Gastrocnemius medialis (tissue), 4 donors: ENCODE measurements at regions not wholly inside any gene's neighbourhood (a gene's known extent, or its start where the extent isn't known, plus 50 kb on each side); places are given as distances from the start of the nearest gene placed in this dataset.

Source experiments
- ATAC-seq, 2 donors: fragments of 150-250 bp; one replicate each; pipeline ENCODE4 v1.9.1; 2016
- DNase-seq, 2 donors: peaks; one replicate each; pipeline ENCODE4 v3.0.0-alpha.2; 2019
- H3K27ac ChIP-seq, 4 donors: fragments of 200-600 bp; sonication (generic); 1 replicate in 1 of 4; 2 replicates in 3 of 4; pipeline ENCODE4 v1.5.1; 2016 to 2018; ENCODE audit warnings: mild to moderate bottlenecking in 2 of 4, moderate library complexity in 1 of 4
- H3K27me3 ChIP-seq, 3 donors: fragments of 200-600 bp; sonication (generic) in 2 of 3; 1 replicate in 1 of 3; 2 replicates in 2 of 3; pipeline versions ENCODE4 v1.5.1 to v1.6.0; 2016 to 2019; ENCODE audit warnings: mild to moderate bottlenecking in 1 of 3, moderate library complexity in 1 of 3
- H3K36me3 ChIP-seq, 2 donors: fragments of 200-600 bp; sonication (generic) in 1 of 2; one replicate each; pipeline ENCODE4 v1.5.1; 2017 to 2018
- H3K4me1 ChIP-seq, 2 donors: fragments of 200-600 bp; sonication (generic) in 1 of 2; one replicate each; pipeline ENCODE4 v1.5.1; 2016 to 2017; ENCODE audit warnings: mild to moderate bottlenecking in 2 of 2
- H3K4me3 ChIP-seq, 4 donors: fragments of 200-600 bp; sonication (generic) in 3 of 4; 1 replicate in 1 of 4; 2 replicates in 3 of 4; pipeline ENCODE4 v1.5.1; 2016 to 2019; ENCODE audit warnings: mild to moderate bottlenecking in 2 of 4
- H3K9me3 ChIP-seq, 3 donors: fragments of 200-600 bp; sonication (generic) in 2 of 3; 1 replicate in 1 of 3; 2 replicates in 2 of 3; pipeline ENCODE4 v1.5.1; 2016 to 2019
- CTCF ChIP-seq, 5 experiments: fragments of 450-650 bp in 3 of 5; fragments of 200-600 bp in 2 of 5; sonication (generic) in 2 of 5; IDR thresholded peaks in 4 of 5; conservative IDR thresholded peaks in 1 of 5; 1 replicate in 4 of 5; 2 replicates in 1 of 5; pipeline ENCODE4 v1.5.1; 2016 to 2019; ENCODE audit warnings: antibody characterized with exemption in 5 of 5, mild to moderate bottlenecking in 3 of 5, moderate library complexity in 3 of 5
- POLR2A ChIP-seq, 2 donors: fragments of 450-650 bp; IDR thresholded peaks; one replicate each; pipeline ENCODE4 v1.6.1; 2017; ENCODE audit warnings: antibody characterized with exemption in 2 of 2, mild to moderate bottlenecking in 2 of 2, moderate library complexity in 2 of 2
- in situ Hi-C, 4 donors: fragments of 200-750 bp; cut with MboI; loops; one replicate each; pipeline versions ENCODE4 v1.15.0 to v1.8.0; 2017; ENCODE audit warnings: low sequenced_read_pairs in 4 of 4
- intact Hi-C: fragments of 100-400 bp; cut with DNase I; formaldehyde crosslinking; loops from one replicate; pipeline ENCODE4 v1.15.1; 2023; ENCODE audit warnings: low total_unique reads

GRCh38 chr11:95455228-95455970, 224.4 kb upstream of the SESN3 start:
- TF ChIP-seq POLR2A (IDR thresholded peaks at IDR 0.05) (no peak), CTCF (IDR thresholded peaks at IDR 0.05 in 4 of 5, conservative IDR thresholded peaks at IDR 0.05 in 1 of 5) (no peak)
- no peaks in the 10 kb centered on the region for H3K27me3 ChIP-seq
- H3K4me1 ChIP-seq = no peaks in the 10 kb centered on the region
- DNase-seq (no peak), ATAC-seq (no peak)
- H3K4me3 ChIP-seq = no peak overlapping the region
- H3K9me3 ChIP-seq = no peaks in the 10 kb centered on the region
- intact Hi-C loops (no loop called here), in situ Hi-C loops (no loop called here)
- H3K27ac ChIP-seq = no peak overlapping the region
- no peaks in the 10 kb centered on the region for H3K36me3 ChIP-seq

DNA sequence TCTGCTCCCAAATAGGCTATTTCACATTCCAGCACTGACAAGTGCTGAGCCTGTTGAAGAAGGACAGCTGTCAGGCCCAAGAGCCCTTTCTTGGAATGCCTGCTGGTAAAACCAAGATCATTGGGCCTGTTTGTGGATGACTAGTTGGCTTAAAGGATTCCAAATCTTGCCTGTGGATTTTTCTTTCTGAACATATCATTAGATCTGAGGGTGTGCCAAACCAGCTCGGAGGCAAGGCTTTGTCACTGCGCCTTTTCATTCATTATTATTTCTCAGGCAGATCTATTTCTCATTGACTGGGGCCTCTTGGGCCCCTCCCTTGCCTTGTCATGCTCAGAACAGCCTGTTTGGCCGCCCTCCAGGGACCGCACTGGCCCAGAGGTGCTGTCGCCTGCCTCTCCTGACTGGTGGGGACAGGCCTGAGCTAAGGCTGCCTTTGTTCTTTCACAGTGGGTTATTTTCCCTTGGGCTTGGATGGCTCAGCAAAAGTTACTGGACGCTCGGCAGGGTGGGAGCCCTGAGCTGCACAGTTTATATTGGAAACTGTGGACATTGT, 222.7 kb upstream of the SESN3 start:
- H3K27ac ChIP-seq = no peak overlapping the region
- DNase-seq (no peak), ATAC-seq (no peak)
- H3K36me3 ChIP-seq = no peaks in the 10 kb centered on the region
- in situ Hi-C loops = no loop called here
- H3K4me3 ChIP-seq = no peak overlapping the region
- no peaks in the 10 kb centered on the region for H3K4me1 ChIP-seq
- intact Hi-C loops = no loop called here
- H3K27me3 ChIP-seq = no peaks in the 10 kb centered on the region
- no peak for TF ChIP-seq CTCF (IDR thresholded peaks at IDR 0.05 in 4 of 5, conservative IDR thresholded peaks at IDR 0.05 in 1 of 5)
- TF ChIP-seq POLR2A (IDR thresholded peaks at IDR 0.05) = no peak
- no peaks in the 10 kb centered on the region for H3K9me3 ChIP-seq

DNA sequence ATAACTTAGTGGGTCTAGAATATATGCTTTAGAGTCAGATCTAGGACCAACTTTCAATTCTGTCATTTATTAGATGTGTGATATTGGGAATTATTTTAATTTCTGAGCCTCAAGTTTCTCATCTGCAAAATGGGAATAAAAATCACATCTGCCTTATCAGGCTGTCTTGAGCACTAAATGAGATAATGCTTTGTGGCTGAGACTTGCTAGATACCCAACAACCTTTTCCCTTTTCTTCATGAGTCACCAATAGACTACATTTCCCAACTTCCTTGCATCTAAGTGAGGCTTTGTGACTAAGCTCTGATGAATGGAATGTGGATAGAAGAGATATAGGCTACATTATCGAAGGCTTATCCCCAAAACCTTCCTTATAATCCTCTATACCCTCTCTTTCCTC, 220.7 kb upstream of the SESN3 start:
- Histone ChIP-seq H3K4me1 (no peaks in the 10 kb centered on the region), H3K27ac (no peak overlapping the region), H3K9me3 (no peaks in the 10 kb centered on the region), H3K4me3 (no peak overlapping the region), H3K36me3 (no peaks in the 10 kb centered on the region), H3K27me3 (no peaks in the 10 kb centered on the region)
- DNase-seq = no peak
- ATAC-seq = no peak
- intact Hi-C loops (no loop called here), in situ Hi-C loops (no loop called here)
- TF ChIP-seq CTCF (IDR thresholded peaks at IDR 0.05 in 4 of 5, conservative IDR thresholded peaks at IDR 0.05 in 1 of 5) (no peak), POLR2A (IDR thresholded peaks at IDR 0.05) (no peak)

- no peak overlapping the region for H3K27ac ChIP-seq
- in situ Hi-C loops (no loop called here), intact Hi-C loops (no loop called here)
- no peaks in the 10 kb centered on the region for H3K36me3 ChIP-seq
- TF ChIP-seq CTCF (IDR thresholded peaks at IDR 0.05 in 4 of 5, conservative IDR thresholded peaks at IDR 0.05 in 1 of 5) = no peak
- no peak for TF ChIP-seq POLR2A (IDR thresholded peaks at IDR 0.05)
- DNase-seq = no peak
- H3K9me3 ChIP-seq = no peaks in the 10 kb centered on the region
- H3K4me1 ChIP-seq = no peaks in the 10 kb centered on the region
- no peak overlapping the region for H3K4me3 ChIP-seq
- ATAC-seq = no peak
- no peaks in the 10 kb centered on the region for H3K27me3 ChIP-seq
Measured at GRCh38 chr11:95451261-95451660, 220.3 kb upstream of the SESN3 start.
